ENCODE measurements at regions not wholly inside any gene's neighbourhood (a gene's known extent, or its start where the extent isn't known, plus 50 kb on each side); places are given as distances from the start of the nearest gene placed in this dataset.

DNA sequence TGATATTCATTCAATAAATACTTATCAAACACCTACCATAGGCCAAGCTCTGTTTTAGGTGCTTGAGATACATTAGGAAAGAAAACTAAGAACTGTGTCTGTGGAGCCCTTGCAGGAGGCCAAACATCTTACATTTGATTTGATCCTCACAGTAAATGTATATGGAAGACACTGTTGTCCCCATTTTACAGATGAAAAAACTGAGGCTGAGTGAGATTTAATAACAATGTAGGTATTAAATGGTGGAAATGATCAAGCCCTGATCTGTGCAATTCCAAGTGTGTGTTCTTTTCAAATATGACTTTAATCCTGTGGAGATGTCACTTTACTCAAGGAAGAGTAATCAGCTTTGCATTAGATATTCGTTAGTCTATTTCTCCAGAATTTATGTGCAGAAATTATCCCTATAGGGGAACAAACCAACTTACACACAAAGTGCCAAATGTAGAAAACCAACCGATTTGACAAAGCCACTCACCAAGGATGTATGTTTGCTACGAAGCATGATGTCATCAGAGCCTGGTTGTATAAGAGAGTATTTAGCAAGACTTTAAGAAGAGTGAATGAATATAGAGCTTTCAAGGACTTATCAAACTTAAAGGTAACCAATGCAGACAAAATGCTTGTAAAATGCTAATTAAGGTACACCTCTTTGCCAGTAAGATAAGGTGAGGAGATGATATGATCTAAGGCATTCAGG, 153.9 kb upstream of the NFIB start:
- TF ChIP-seq, protein P1, sequence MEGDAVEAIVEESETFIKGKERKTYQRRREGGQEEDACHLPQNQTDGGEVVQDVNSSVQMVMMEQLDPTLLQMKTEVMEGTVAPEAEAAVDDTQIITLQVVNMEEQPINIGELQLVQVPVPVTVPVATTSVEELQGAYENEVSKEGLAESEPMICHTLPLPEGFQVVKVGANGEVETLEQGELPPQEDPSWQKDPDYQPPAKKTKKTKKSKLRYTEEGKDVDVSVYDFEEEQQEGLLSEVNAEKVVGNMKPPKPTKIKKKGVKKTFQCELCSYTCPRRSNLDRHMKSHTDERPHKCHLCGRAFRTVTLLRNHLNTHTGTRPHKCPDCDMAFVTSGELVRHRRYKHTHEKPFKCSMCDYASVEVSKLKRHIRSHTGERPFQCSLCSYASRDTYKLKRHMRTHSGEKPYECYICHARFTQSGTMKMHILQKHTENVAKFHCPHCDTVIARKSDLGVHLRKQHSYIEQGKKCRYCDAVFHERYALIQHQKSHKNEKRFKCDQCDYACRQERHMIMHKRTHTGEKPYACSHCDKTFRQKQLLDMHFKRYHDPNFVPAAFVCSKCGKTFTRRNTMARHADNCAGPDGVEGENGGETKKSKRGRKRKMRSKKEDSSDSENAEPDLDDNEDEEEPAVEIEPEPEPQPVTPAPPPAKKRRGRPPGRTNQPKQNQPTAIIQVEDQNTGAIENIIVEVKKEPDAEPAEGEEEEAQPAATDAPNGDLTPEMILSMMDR (IDR thresholded peaks at IDR 0.05 in 4 of 5, conservative IDR thresholded peaks at IDR 0.05 in 1 of 5): no peak
- TF ChIP-seq POLR2A (IDR thresholded peaks at IDR 0.05): no peak

All from gastrocnemius medialis (tissue), 4 donors.